ENCODE measurements at regions not wholly inside any gene's neighbourhood (a gene's known extent, or its start where the extent isn't known, plus 50 kb on each side); places are given as distances from the start of the nearest gene placed in this dataset.

- H3K27me3 ChIP-seq (ENCODE audit: insufficient read depth, low read length): no peaks in the 10 kb centered on the region
- H3K79me2 ChIP-seq (ENCODE audit: insufficient read depth, low read length): no peaks in the 10 kb centered on the region
- no peaks in the 10 kb centered on the region for H3K36me3 ChIP-seq (ENCODE audit: control insufficient read depth in 1 of 2, insufficient read depth in 2 of 2, low read length in 2 of 2)
- ATAC-seq (no peak), DNase-seq (ENCODE audit: low read depth, low spot score) (no peak)
- H3K9me2 ChIP-seq (ENCODE audit: insufficient read depth): no peaks in the 10 kb centered on the region
- H4K20me1 ChIP-seq (ENCODE audit: insufficient read depth): no peaks in the 10 kb centered on the region
- no peak overlapping the region for H3K4me3 ChIP-seq (replicated peaks in 1 of 2; ENCODE audit: low read depth in 1 of 2, low read length in 2 of 2)
- intact Hi-C loops (cut with micrococcal nuclease): no loop called here
- ChIA-PET RAD21 (ENCODE audit: low non-redundant PET in 1 of 2, low total read pairs in 2 of 2, uncharacterized antibody in 2 of 2, unreplicated experiment in 2 of 2) (no interaction called here), POLR2A (no interaction called here), CTCF (no interaction called here)
- no peak overlapping the region for H3K4me2 ChIP-seq (ENCODE audit: low read length)
- no peaks in the 10 kb centered on the region for H3K9me3 ChIP-seq (ENCODE audit: control insufficient read depth in 1 of 2, insufficient read depth in 1 of 2, low read depth in 1 of 2, low read length in 2 of 2)
- no peak overlapping the region for H2AFZ ChIP-seq (ENCODE audit: low read depth, low read length, poor library complexity, severe bottlenecking)
- no peaks in the 10 kb centered on the region for H3K4me1 ChIP-seq (ENCODE audit: control insufficient read depth in 1 of 2, insufficient read depth in 2 of 2, low read length in 2 of 2)
- no peak overlapping the region for H3K27ac ChIP-seq (ENCODE audit: low read depth, low read length)
- TF ChIP-seq ELF1 (IDR thresholded peaks at IDR 0.05; ENCODE audit: borderline replicate concordance, low read depth) (no peak), POLR2AphosphoS5 (IDR thresholded peaks at IDR 0.05; ENCODE audit: low read depth, low read length) (no peak), EZH2phosphoT487 (IDR thresholded peaks at IDR 0.05; ENCODE audit: borderline replicate concordance) (no peak), CBX3 (IDR thresholded peaks at IDR 0.05; ENCODE audit: low read depth) (no peak), YY1 (IDR thresholded peaks at IDR 0.05; ENCODE audit: extremely low read depth, insufficient replicate concordance, low read depth, low read length) (no peak), SIN3A (IDR thresholded peaks at IDR 0.05; ENCODE audit: low read depth) (no peak), SRF (IDR thresholded peaks at IDR 0.05; ENCODE audit: low read depth) (no peak), TCF7L2 (IDR thresholded peaks at IDR 0.05; ENCODE audit: borderline replicate concordance, extremely low read depth, insufficient read depth, insufficient read length) (no peak), ZFX (IDR thresholded peaks at IDR 0.05) (no peak), CTCF (IDR thresholded peaks at IDR 0.05 in 2 of 3, conservative IDR thresholded peaks at IDR 0.05 in 1 of 3; ENCODE audit: borderline replicate concordance in 1 of 3, insufficient read depth in 1 of 3, low read depth in 2 of 3, low read length in 2 of 3) (no peak), CEBPB (IDR thresholded peaks at IDR 0.05; ENCODE audit: low read depth) (no peak), FOSL1 (IDR thresholded peaks at IDR 0.05; ENCODE audit: low read depth) (no peak), ATF3 (IDR thresholded peaks at IDR 0.05) (no peak), JUND (IDR thresholded peaks at IDR 0.05) (no peak), RAD21 (IDR thresholded peaks at IDR 0.05; ENCODE audit: low read depth) (no peak)
- BruUV-seq (replicated peaks): no TSS peak
- H3K9ac ChIP-seq (ENCODE audit: low read length): no peak overlapping the region
Observed at GRCh38 chr9:108136656-108137055, 647.1 kb upstream of the KLF4 start.

All from HCT116 (cell line).